ENCODE measurements at regions not wholly inside any gene's neighbourhood (a gene's known extent, or its start where the extent isn't known, plus 50 kb on each side); places are given as distances from the start of the nearest gene placed in this dataset.

GRCh38 chr11:92460213-92460612 is 235.6 kb downstream of the FAT3 start:
- TF ChIP-seq CEBPB (IDR thresholded peaks at IDR 0.05) (no peak), TEAD4 (IDR thresholded peaks at IDR 0.05) (no peak), YY1 (IDR thresholded peaks at IDR 0.05; ENCODE audit: low read depth) (no peak), FOXM1 (IDR thresholded peaks at IDR 0.05; ENCODE audit: borderline replicate concordance, low read depth) (no peak), REST (IDR thresholded peaks at IDR 0.05; ENCODE audit: low read depth) (no peak), TAF1 (IDR thresholded peaks at IDR 0.05; ENCODE audit: low read depth) (no peak), USF1 (IDR thresholded peaks at IDR 0.05) (no peak), MAX (IDR thresholded peaks at IDR 0.05) (no peak), EP300 (IDR thresholded peaks at IDR 0.05; ENCODE audit: borderline replicate concordance) (no peak), CREB1 (IDR thresholded peaks at IDR 0.05; ENCODE audit: low read depth) (no peak)

GRCh38 chr11:92461447-92461846 is 236.8 kb downstream of the FAT3 start:
- TF ChIP-seq TCF12 (IDR thresholded peaks at IDR 0.05; ENCODE audit: low read depth) (no peak), YY1 (IDR thresholded peaks at IDR 0.05; ENCODE audit: low read depth) (no peak), MAX (IDR thresholded peaks at IDR 0.05) (no peak)

GRCh38 chr11:92462821-92463220 is 238.2 kb downstream of the FAT3 start:
- TF ChIP-seq TAF1 (IDR thresholded peaks at IDR 0.05; ENCODE audit: low read depth) (no peak), TCF12 (IDR thresholded peaks at IDR 0.05; ENCODE audit: low read depth) (no peak), MAX (IDR thresholded peaks at IDR 0.05) (no peak), NFIC (IDR thresholded peaks at IDR 0.05) (no peak), REST (IDR thresholded peaks at IDR 0.05; ENCODE audit: low read depth) (no peak), CEBPB (IDR thresholded peaks at IDR 0.05) (no peak), TEAD4 (IDR thresholded peaks at IDR 0.05) (no peak), YY1 (IDR thresholded peaks at IDR 0.05; ENCODE audit: low read depth) (no peak), RAD21 (IDR thresholded peaks at IDR 0.05; ENCODE audit: low read depth) (no peak), EGR1 (IDR thresholded peaks at IDR 0.05) (no peak), ZBTB7A (IDR thresholded peaks at IDR 0.05; ENCODE audit: low read depth) (no peak)

GRCh38 chr11:92464822-92465221 is 240.2 kb downstream of the FAT3 start:
- TF ChIP-seq CREB1 (IDR thresholded peaks at IDR 0.05; ENCODE audit: low read depth) (no peak), USF1 (IDR thresholded peaks at IDR 0.05) (no peak), TEAD4 (IDR thresholded peaks at IDR 0.05) (no peak), EGR1 (IDR thresholded peaks at IDR 0.05) (no peak), YY1 (IDR thresholded peaks at IDR 0.05; ENCODE audit: low read depth) (no peak), MAX (IDR thresholded peaks at IDR 0.05) (no peak), EP300 (IDR thresholded peaks at IDR 0.05; ENCODE audit: borderline replicate concordance) (no peak)

- TF ChIP-seq CREB1 (IDR thresholded peaks at IDR 0.05; ENCODE audit: low read depth): no peak
- TF ChIP-seq TAF1 (IDR thresholded peaks at IDR 0.05; ENCODE audit: low read depth): no peak
- TF ChIP-seq USF1 (IDR thresholded peaks at IDR 0.05): no peak
- TF ChIP-seq NFIC (IDR thresholded peaks at IDR 0.05): no peak
- no peak for TF ChIP-seq TEAD4 (IDR thresholded peaks at IDR 0.05)
- TF ChIP-seq TCF12 (IDR thresholded peaks at IDR 0.05; ENCODE audit: low read depth): no peak
- no peak for TF ChIP-seq EP300 (IDR thresholded peaks at IDR 0.05; ENCODE audit: borderline replicate concordance)
- no peak for TF ChIP-seq ZBTB7A (IDR thresholded peaks at IDR 0.05; ENCODE audit: low read depth)
- TF ChIP-seq REST (IDR thresholded peaks at IDR 0.05; ENCODE audit: low read depth): no peak
- TF ChIP-seq CEBPB (IDR thresholded peaks at IDR 0.05): no peak
- no peak for TF ChIP-seq RAD21 (IDR thresholded peaks at IDR 0.05; ENCODE audit: low read depth)
Observed at GRCh38 chr11:92473736-92474135, 249.1 kb downstream of the FAT3 start.
